Right atrium auricular region (tissue), 2 donors: ENCODE measurements at regions not wholly inside any gene's neighbourhood (a gene's known extent, or its start where the extent isn't known, plus 50 kb on each side); places are given as distances from the start of the nearest gene placed in this dataset.

Source experiments
- DNase-seq: peaks from one replicate; pipeline ENCODE4 v3.0.0-alpha.2; 2019; ENCODE audit warnings: low spot score
- H3K27ac ChIP-seq, 2 donors: fragments of 200-600 bp; sonication (generic); 1 replicate in 1 of 2; 2 replicates in 1 of 2; pipeline ENCODE4 v1.5.1; 2016 to 2019
- H3K27me3 ChIP-seq, 2 donors: fragments of 200-600 bp; sonication (generic); one replicate each; pipeline versions ENCODE4 v1.5.1 to v1.6.0; 2017 to 2019
- H3K36me3 ChIP-seq: fragments of 200-600 bp; sonication (generic); one replicate; pipeline ENCODE4 v1.5.1; 2016
- H3K4me1 ChIP-seq, 2 donors: fragments of 200-600 bp; sonication (generic); one replicate each; pipeline versions ENCODE4 v1.5.1 to v1.6.0; 2017 to 2019
- H3K4me3 ChIP-seq, 2 donors: fragments of 200-600 bp; sonication (generic); 1 replicate in 1 of 2; 2 replicates in 1 of 2; pipeline ENCODE4 v1.5.1; 2017 to 2019; ENCODE audit warnings: mild to moderate bottlenecking in 1 of 2, moderate library complexity in 1 of 2
- H3K9me3 ChIP-seq, 2 donors: fragments of 200-600 bp; sonication (generic); one replicate each; pipeline ENCODE4 v1.5.1; 2019
- TF ChIP-seq, protein P1 (sequence below), 2 donors: fragments of 200-600 bp; sonication (generic); IDR thresholded peaks; one replicate each; pipeline ENCODE4 v1.5.1; 2019; ENCODE audit warnings: antibody characterized with exemption in 2 of 2

DNA sequence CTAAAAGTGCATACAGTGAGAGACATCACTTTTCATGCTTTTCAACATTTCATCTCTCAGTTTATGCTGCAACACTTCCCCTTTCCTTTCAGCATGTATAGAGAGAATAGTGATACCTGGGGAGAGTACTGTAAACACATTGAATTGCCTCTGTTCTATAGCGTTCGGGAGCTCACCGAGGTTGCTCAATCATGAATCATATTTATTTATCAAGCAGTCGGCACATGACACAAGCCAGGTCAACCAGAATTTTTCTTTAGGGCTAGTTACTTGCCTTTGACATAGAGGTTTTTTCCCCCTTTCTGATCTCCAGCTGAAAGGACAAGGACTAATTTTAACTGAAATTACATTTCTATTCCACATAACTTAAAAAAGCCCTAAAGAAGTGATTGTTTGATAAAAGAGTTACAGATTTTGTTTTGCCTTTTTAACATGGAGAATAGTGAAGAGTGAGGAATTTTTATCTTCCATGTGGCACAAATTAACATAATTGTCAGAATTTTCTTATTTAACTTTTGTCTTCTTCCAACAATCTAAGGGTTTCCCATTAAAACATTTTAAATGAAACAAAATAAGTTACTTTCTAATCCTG is 690.9 kb upstream of the TMEFF2 start:
- Histone ChIP-seq H3K27me3 (no peaks in the 10 kb centered on the region), H3K4me1 (no peaks in the 10 kb centered on the region), H3K36me3 (no peaks in the 10 kb centered on the region), H3K27ac (no peak overlapping the region), H3K4me3 (no peak overlapping the region), H3K9me3 (no peaks in the 10 kb centered on the region)
- no peak for DNase-seq
- TF ChIP-seq, protein P1, sequence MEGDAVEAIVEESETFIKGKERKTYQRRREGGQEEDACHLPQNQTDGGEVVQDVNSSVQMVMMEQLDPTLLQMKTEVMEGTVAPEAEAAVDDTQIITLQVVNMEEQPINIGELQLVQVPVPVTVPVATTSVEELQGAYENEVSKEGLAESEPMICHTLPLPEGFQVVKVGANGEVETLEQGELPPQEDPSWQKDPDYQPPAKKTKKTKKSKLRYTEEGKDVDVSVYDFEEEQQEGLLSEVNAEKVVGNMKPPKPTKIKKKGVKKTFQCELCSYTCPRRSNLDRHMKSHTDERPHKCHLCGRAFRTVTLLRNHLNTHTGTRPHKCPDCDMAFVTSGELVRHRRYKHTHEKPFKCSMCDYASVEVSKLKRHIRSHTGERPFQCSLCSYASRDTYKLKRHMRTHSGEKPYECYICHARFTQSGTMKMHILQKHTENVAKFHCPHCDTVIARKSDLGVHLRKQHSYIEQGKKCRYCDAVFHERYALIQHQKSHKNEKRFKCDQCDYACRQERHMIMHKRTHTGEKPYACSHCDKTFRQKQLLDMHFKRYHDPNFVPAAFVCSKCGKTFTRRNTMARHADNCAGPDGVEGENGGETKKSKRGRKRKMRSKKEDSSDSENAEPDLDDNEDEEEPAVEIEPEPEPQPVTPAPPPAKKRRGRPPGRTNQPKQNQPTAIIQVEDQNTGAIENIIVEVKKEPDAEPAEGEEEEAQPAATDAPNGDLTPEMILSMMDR (IDR thresholded peaks at IDR 0.05): no peak

DNA sequence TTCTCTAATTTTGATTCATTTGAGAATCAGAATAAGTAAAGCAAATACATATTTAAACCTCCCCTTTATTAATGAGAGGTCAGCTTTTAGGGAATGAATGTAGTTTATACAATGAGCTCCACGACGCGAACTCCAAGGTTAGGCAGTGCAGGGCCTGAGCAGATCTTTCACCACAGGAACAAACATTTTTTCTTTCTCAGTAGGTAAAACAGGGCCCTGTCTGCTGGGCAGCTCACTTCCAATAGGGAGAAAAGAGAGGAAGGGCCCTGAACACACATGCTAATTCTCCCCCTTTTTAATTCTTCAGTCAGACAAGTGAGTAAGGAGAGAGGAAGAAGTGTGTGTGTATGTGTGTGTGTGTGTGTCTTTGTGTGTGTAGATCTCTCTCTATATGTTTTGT is 682.4 kb upstream of the TMEFF2 start:
- Histone ChIP-seq H3K9me3 (no peaks in the 10 kb centered on the region), H3K36me3 (no peaks in the 10 kb centered on the region), H3K4me1 (no peaks in the 10 kb centered on the region), H3K4me3 (no peak overlapping the region), H3K27ac (no peak overlapping the region), H3K27me3 (no peaks in the 10 kb centered on the region)
- DNase-seq: no peak
- TF ChIP-seq, protein P1 (IDR thresholded peaks at IDR 0.05): no peak

DNA sequence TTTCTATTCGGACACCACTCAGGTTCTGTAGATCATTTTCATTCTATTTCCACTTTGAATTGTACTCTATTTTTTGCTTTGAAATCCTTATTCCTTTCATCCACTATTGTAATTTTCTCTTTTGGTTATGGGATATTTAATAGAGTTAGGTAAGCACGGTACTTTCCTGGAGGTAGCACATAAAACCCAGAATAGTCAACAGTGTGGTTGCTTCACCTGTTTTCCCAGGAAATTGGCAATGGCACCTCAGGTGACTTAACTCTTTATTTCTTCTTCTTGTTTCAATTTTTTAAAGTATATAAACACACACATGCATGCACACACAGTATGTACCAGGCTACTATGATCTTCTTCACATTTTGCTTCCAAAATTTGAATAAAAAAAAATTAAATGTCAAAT is 682.0 kb upstream of the TMEFF2 start:
- DNase-seq: no peak
- H3K4me3 ChIP-seq: no peak overlapping the region
- no peaks in the 10 kb centered on the region for H3K27me3 ChIP-seq
- no peak overlapping the region for H3K27ac ChIP-seq
- no peaks in the 10 kb centered on the region for H3K36me3 ChIP-seq
- TF ChIP-seq, protein P1 (IDR thresholded peaks at IDR 0.05): no peak
- no peaks in the 10 kb centered on the region for H3K9me3 ChIP-seq
- H3K4me1 ChIP-seq: no peaks in the 10 kb centered on the region

DNA sequence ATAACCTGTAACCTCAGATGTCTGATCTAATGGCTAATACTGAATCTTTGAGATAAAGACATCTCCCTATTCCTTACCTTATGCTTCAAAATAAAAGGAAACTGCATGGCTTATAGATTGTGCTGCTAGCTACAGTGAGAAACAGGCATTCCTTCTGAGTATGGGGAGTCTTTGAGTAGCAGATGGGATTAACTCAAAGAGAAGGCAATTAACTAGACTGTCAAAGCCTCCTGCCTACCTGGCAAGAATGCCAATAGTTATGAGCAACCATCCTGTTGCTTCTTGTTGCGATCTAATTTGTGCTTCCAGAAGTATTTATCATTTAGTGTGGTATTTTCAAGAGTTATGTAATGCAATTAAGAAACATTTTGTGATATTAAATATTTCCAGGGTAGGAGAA is 660.0 kb upstream of the TMEFF2 start:
- Histone ChIP-seq H3K4me1 (no peaks in the 10 kb centered on the region), H3K27me3 (no peaks in the 10 kb centered on the region), H3K9me3 (no peaks in the 10 kb centered on the region), H3K27ac (no peak overlapping the region), H3K4me3 (no peak overlapping the region), H3K36me3 (no peaks in the 10 kb centered on the region)
- no peak for DNase-seq
- TF ChIP-seq, protein P1 (IDR thresholded peaks at IDR 0.05): no peak

DNA sequence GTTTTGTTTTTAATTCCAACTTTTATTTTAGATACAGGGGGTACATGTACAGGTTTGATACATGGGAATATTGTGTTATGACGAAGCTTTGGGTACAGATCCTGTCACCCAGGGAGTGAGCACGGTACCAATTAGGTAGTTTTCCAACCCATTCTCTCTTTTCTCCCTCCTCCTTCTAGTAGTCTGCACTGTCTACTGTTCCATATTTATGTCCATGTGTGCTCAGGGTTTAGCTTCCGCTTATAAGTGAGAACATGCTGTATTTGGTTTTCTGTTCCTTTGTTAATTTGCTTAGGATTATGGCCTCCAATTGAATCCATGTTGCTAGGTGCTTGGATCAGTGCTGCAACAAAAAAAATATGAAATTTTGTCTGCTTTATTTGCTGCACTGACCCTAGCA is 659.3 kb upstream of the TMEFF2 start:
- Histone ChIP-seq H3K27ac (no peak overlapping the region), H3K4me3 (no peak overlapping the region), H3K27me3 (no peaks in the 10 kb centered on the region), H3K9me3 (no peaks in the 10 kb centered on the region), H3K36me3 (no peaks in the 10 kb centered on the region), H3K4me1 (no peaks in the 10 kb centered on the region)
- DNase-seq: no peak
- TF ChIP-seq, protein P1 (IDR thresholded peaks at IDR 0.05): no peak

DNA sequence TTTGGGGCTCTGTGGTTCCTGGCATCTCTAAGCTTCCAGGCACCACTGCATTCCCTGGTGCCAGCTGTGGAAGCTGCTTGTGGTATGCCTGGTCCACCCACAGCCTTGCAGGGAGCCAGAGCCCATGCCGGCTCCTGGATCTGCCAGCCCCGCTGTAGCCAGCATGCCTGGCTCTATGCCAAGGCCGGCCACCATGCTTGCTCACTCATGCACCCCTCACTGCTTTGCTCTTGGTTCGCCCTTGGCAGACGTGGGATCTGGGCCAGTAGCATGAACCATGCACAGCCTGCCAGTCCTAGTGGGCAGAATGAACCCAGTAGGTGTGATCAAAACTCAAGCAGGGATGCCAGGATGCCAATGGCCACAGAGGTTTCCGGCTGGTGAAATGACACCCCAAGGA is 634.2 kb upstream of the TMEFF2 start:
- Histone ChIP-seq H3K36me3 (no peaks in the 10 kb centered on the region), H3K4me3 (no peak overlapping the region), H3K27ac (no peak overlapping the region), H3K27me3 (no peaks in the 10 kb centered on the region), H3K4me1 (no peaks in the 10 kb centered on the region), H3K9me3 (no peaks in the 10 kb centered on the region)
- TF ChIP-seq, protein P1 (IDR thresholded peaks at IDR 0.05): no peak
- DNase-seq: no peak
